Fibroblast of lung (primary cell): ENCODE measurements at regions not wholly inside any gene's neighbourhood (a gene's known extent, or its start where the extent isn't known, plus 50 kb on each side); places are given as distances from the start of the nearest gene placed in this dataset.

Source experiments
- EZH2 ChIP-seq: IDR thresholded peaks from 2 replicates; pipeline ENCODE4 v1.5.1; 2012; ENCODE audit warnings: low read length, control low read depth, mild to moderate bottlenecking; ENCODE audit errors: missing control alignments
- TF ChIP-seq, protein P1 (sequence below), 2 donors: IDR thresholded peaks in 1 of 2; conservative IDR thresholded peaks in 1 of 2; 1 replicate in 1 of 2; 2 replicates in 1 of 2; pipeline ENCODE4 v1.5.1; 2011 to 2012; ENCODE audit warnings: low read length in 2 of 2, control low read depth in 1 of 2, inconsistent platforms in 1 of 2, low read depth in 1 of 2, mild to moderate bottlenecking in 1 of 2

- TF ChIP-seq, protein P1, sequence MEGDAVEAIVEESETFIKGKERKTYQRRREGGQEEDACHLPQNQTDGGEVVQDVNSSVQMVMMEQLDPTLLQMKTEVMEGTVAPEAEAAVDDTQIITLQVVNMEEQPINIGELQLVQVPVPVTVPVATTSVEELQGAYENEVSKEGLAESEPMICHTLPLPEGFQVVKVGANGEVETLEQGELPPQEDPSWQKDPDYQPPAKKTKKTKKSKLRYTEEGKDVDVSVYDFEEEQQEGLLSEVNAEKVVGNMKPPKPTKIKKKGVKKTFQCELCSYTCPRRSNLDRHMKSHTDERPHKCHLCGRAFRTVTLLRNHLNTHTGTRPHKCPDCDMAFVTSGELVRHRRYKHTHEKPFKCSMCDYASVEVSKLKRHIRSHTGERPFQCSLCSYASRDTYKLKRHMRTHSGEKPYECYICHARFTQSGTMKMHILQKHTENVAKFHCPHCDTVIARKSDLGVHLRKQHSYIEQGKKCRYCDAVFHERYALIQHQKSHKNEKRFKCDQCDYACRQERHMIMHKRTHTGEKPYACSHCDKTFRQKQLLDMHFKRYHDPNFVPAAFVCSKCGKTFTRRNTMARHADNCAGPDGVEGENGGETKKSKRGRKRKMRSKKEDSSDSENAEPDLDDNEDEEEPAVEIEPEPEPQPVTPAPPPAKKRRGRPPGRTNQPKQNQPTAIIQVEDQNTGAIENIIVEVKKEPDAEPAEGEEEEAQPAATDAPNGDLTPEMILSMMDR (conservative IDR thresholded peaks at IDR 0.05 in 1 of 2, IDR thresholded peaks at IDR 0.05 in 1 of 2; ENCODE audit: low read depth in 1 of 2, low read length in 2 of 2), result no peak
- TF ChIP-seq EZH2, result no peak
Measured at GRCh38 chr14:65167072-65167645, 64.8 kb upstream of the MAX start.
